GM12872 (cell line): ENCODE measurements at regions not wholly inside any gene's neighbourhood (a gene's known extent, or its start where the extent isn't known, plus 50 kb on each side); places are given as distances from the start of the nearest gene placed in this dataset.

Source experiments
- CTCF ChIP-seq: IDR thresholded peaks from 3 replicates; pipeline ENCODE4 v1.5.1; 2011; ENCODE audit warnings: low read depth, mild to moderate bottlenecking, low read length, moderate library complexity; ENCODE audit not compliant: insufficient read depth

- no peak for TF ChIP-seq CTCF
Measured at GRCh38 chr9:106726070-106726815, 136.7 kb upstream of the ZNF462 start.

GRCh38 chr9:106727969-106728368 is 135.0 kb upstream of the ZNF462 start:
- no peak for TF ChIP-seq CTCF

DNA sequence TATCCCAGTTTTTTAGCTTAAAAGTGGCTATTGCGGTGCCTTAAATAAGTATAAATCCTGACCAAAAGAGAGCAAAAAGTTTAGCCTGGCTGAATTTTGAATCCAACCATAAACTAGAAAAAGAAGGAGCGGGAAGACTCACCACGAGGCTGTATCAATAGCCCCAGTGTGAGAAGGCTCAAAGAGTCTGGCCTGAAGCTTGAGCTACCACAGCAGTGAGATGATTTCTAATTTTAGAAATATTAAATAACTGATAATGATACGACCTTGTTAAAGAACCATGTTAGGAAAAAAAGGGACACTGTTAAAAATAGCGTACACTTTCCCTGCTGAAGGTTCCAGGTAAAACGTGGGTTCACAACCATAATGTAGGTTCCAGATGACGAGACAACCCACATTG is 134.1 kb upstream of the ZNF462 start:
- no peak for TF ChIP-seq CTCF

DNA sequence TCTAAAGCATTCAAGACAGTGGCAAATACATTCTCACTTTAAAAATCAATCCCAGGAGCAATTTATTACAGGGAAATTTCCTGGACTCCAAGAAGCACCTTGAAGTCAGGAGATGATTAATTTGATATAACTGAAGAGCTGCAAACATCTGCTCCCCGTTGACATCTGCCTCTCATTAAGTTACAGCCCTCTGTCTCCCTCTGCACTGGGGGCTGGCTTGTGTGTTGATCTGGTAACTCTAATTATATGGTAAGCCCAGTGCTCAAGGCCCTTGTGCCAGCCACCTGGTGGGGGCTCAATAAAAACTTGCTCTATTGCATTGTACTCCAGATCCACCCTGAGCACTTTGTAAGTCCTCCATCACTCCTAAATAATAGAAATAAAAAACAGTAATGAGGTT is 131.1 kb upstream of the ZNF462 start:
- no peak for TF ChIP-seq CTCF

GRCh38 chr9:106733828-106734380 is 129.1 kb upstream of the ZNF462 start:
- no peak for TF ChIP-seq CTCF

DNA sequence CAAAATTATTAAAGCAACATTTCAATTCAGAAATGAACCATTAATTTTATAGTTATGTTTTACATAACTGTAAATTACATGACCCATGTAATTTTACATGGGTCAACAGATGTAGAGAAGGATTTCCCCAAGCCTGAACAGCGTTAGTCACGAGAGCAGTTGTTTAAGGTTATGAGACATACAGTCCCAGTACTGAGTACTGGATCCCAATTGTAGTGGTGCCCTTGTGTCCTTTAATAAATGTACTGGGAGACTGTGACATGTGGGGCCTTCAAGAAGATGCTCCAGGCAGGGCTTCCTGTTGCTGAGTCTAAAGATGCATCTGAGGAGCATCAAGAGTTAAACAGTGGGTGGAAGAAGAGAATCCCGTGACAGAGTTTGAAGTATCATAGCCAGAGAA is 125.5 kb upstream of the ZNF462 start:
- no peak for TF ChIP-seq CTCF

DNA sequence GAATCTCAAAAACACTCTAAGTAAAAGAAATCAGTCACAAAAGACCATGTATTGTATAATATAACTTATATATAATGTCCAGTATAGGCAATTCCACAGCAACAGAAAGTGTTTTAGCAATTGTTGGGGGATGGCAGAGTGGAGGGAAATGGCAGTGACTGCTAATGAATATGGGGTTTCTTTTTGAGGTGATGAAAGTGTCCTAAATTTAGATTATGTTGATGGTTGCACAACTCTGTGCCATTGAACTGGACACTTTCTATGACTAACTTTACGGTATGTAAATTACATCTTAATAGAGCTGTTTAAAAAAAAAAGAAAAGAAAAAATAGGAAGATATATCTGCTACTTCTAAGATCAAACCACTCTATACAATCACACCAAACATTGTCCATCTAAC is 124.9 kb upstream of the ZNF462 start:
- no peak for TF ChIP-seq CTCF

DNA sequence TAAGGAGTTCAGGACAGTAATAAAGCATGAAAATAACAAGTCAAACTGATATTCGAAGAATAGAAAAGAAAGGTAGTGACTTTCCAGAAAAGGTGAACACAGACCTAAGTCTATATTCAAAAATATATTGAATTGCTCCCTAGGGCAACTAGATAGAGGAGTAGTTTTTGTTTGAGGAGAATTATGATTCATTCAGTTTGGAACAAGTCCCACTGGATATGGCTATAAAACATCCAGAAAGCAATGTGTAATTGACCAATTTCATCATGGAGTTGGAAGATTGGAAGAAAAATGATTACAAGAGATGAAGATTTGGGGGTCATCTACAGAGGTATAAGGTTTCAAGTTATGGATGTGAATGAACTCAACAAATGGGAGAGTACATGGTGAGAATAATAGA is 117.5 kb upstream of the ZNF462 start:
- TF ChIP-seq CTCF = no peak
